ENCODE measurements at regions not wholly inside any gene's neighbourhood (a gene's known extent, or its start where the extent isn't known, plus 50 kb on each side); places are given as distances from the start of the nearest gene placed in this dataset.

DNA sequence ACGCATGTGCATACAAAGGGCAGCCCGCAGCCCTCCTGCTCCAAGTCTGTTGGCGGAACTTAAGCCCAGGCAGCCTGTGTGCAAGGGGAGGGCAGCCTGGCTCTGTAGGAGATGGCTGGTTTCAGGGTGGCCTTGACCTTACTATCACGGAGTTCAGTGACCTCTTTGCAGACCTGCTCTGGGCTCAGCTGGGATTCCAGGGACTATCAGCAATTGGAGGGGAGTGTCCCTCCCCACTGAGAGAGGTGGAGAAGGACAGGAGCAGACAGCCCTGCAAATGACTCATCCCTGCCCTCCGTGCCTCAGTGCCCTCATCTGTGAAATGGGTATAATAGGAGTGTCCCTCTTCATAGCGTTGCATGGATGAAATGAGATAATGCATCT, 66.2 kb upstream of the DLK1 start:
- Mint-ChIP-seq H3K4me3 (no peak overlapping the region), H3K27me3 (ENCODE audit: low read depth) (peaks cover 13% of the 10 kb centered on the region), H3K36me3 (ENCODE audit: insufficient read depth in 1 of 3, low read depth in 3 of 3) (no peaks in the 10 kb centered on the region), H3K9me3 (no peaks in the 10 kb centered on the region; a peak in 1 of 5 replicates), H3K4me1 (peaks cover 19 to 31% of the 10 kb centered on the region in 2 experiments), H3K27ac (no peak overlapping the region)
- Histone ChIP-seq H3K27ac (ENCODE audit: insufficient read length, low read depth, low read length) (no peak overlapping the region), H2BK20ac (ENCODE audit: low read depth, low read length, poor library complexity, severe bottlenecking) (no peak overlapping the region), H4K5ac (ENCODE audit: insufficient read length, low read depth, low read length) (no peak overlapping the region), H3K4ac (ENCODE audit: low read depth, low read length) (no peak overlapping the region), H3K27me3 (ENCODE audit: insufficient read depth, low read length) (no peaks in the 10 kb centered on the region), H2AFZ (ENCODE audit: low read length) (no peak overlapping the region), H2BK120ac (ENCODE audit: low read depth, low read length, poor library complexity, severe bottlenecking) (no peak overlapping the region), H2BK15ac (ENCODE audit: low read depth, low read length) (no peak overlapping the region), H3K18ac (ENCODE audit: insufficient read length, low read depth, low read length) (no peak overlapping the region), H2AK5ac (ENCODE audit: insufficient read length, low read length) (no peak overlapping the region), H3K4me1 (ENCODE audit: insufficient read depth, low read length) (no peaks in the 10 kb centered on the region), H3K4me2 (ENCODE audit: insufficient read depth, insufficient read length, low read length) (no peak overlapping the region), H2BK5ac (ENCODE audit: insufficient read length, low read length) (no peak overlapping the region), H3T11ph (ENCODE audit: low read length) (no peak overlapping the region), H2BK12ac (ENCODE audit: insufficient read length, low read depth, low read length) (no peak overlapping the region), H4K91ac (ENCODE audit: insufficient read length, low read depth, low read length) (no peak overlapping the region), H3K14ac (ENCODE audit: insufficient read depth, low read length) (no peak overlapping the region), H3K9me3 (ENCODE audit: control insufficient read depth, low read depth, low read length) (no peaks in the 10 kb centered on the region), H4K20me1 (ENCODE audit: control insufficient read depth, insufficient read depth, insufficient read length) (no peaks in the 10 kb centered on the region), H3K56ac (ENCODE audit: insufficient read length, low read depth, low read length) (no peak overlapping the region), H3K23me2 (ENCODE audit: insufficient read length, low read depth, low read length, poor library complexity, severe bottlenecking) (no peaks in the 10 kb centered on the region), H3K79me2 (ENCODE audit: insufficient read depth, low read length) (no peaks in the 10 kb centered on the region), H3K23ac (ENCODE audit: insufficient read length, low read depth, low read length) (no peak overlapping the region), H3K79me1 (ENCODE audit: insufficient read depth, low read depth, low read length, poor library complexity, severe bottlenecking) (no peaks in the 10 kb centered on the region), H4K8ac (replicated peaks; ENCODE audit: insufficient read length, low read depth, low read length) (no peak overlapping the region), H3K9ac (ENCODE audit: extremely low read depth, insufficient read length, low read length) (no peak overlapping the region)
- no CpG with 5 or more reads among the region's 6 CpGs for WGBS (ENCODE audit: extremely low coverage, insufficient read length, low lambda C conversion rate)
- TF ChIP-seq, protein P1, sequence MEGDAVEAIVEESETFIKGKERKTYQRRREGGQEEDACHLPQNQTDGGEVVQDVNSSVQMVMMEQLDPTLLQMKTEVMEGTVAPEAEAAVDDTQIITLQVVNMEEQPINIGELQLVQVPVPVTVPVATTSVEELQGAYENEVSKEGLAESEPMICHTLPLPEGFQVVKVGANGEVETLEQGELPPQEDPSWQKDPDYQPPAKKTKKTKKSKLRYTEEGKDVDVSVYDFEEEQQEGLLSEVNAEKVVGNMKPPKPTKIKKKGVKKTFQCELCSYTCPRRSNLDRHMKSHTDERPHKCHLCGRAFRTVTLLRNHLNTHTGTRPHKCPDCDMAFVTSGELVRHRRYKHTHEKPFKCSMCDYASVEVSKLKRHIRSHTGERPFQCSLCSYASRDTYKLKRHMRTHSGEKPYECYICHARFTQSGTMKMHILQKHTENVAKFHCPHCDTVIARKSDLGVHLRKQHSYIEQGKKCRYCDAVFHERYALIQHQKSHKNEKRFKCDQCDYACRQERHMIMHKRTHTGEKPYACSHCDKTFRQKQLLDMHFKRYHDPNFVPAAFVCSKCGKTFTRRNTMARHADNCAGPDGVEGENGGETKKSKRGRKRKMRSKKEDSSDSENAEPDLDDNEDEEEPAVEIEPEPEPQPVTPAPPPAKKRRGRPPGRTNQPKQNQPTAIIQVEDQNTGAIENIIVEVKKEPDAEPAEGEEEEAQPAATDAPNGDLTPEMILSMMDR (conservative IDR thresholded peaks at IDR 0.05): no peak
- no peak for DNase-seq

All from H9 (cell line).